GM21367 (cell line): ENCODE measurements at regions not wholly inside any gene's neighbourhood (a gene's known extent, or its start where the extent isn't known, plus 50 kb on each side); places are given as distances from the start of the nearest gene placed in this dataset.
"Not testable (repeated sequence)": the region's sequence is repeated elsewhere in the genome, so short reads cannot be mapped to it uniquely, and the experiment has no call there.

ENCODE experiments used
- ATAC-seq: cut with Tn5 transposase; IDR thresholded peaks from one replicate; pipeline ENCODE4 v1.9.1; 2021; ENCODE audit not compliant: unreplicated experiment

GRCh38 chr6:19370831-19371230 lies 466.3 kb upstream of the ID4 start:
- no peak for ATAC-seq

- ATAC-seq: no peak
These were observed 461.6 kb upstream of the ID4 start for GRCh38 chr6:19375613-19376012.

- ATAC-seq: no peak
These were observed 459.4 kb upstream of the ID4 start for GRCh38 chr6:19377722-19378121.

GRCh38 chr6:19380293-19380692 lies 456.9 kb upstream of the ID4 start:
- no peak for ATAC-seq

- no peak for ATAC-seq
These were observed 454.5 kb upstream of the ID4 start for GRCh38 chr6:19382676-19383075.

GRCh38 chr6:19391926-19392325 lies 445.2 kb upstream of the ID4 start:
- no peak for ATAC-seq

GRCh38 chr6:19394051-19394450 lies 443.1 kb upstream of the ID4 start:
- ATAC-seq: no peak

- no peak for ATAC-seq
These were observed 442.5 kb upstream of the ID4 start for GRCh38 chr6:19394687-19395086.

- no peak for ATAC-seq
These were observed 441.9 kb upstream of the ID4 start for GRCh38 chr6:19395316-19395715.

GRCh38 chr6:19399406-19399805 lies 437.8 kb upstream of the ID4 start:
- ATAC-seq: no peak

- not testable (repeated sequence) for ATAC-seq
These were observed 432.3 kb upstream of the ID4 start for GRCh38 chr6:19404884-19405283.

GRCh38 chr6:19408331-19408730 lies 428.8 kb upstream of the ID4 start:
- no peak for ATAC-seq

GRCh38 chr6:19410481-19410880 lies 426.7 kb upstream of the ID4 start:
- ATAC-seq: no peak

- no peak for ATAC-seq
These were observed 423.8 kb upstream of the ID4 start for GRCh38 chr6:19413323-19413722.

GRCh38 chr6:19415605-19416326 lies 421.4 kb upstream of the ID4 start:
- ATAC-seq: no peak

- no peak for ATAC-seq
These were observed 420.4 kb upstream of the ID4 start for GRCh38 chr6:19416811-19417210.

GRCh38 chr6:19417713-19418112 lies 419.5 kb upstream of the ID4 start:
- ATAC-seq: no peak

GRCh38 chr6:19424853-19425252 lies 412.3 kb upstream of the ID4 start:
- ATAC-seq: no peak

- no peak for ATAC-seq
These were observed 409.6 kb upstream of the ID4 start for GRCh38 chr6:19427548-19427947.

- no peak for ATAC-seq
These were observed 404.1 kb upstream of the ID4 start for GRCh38 chr6:19432966-19433498.

GRCh38 chr6:19434065-19434464 lies 403.1 kb upstream of the ID4 start:
- ATAC-seq: no peak

- no peak for ATAC-seq
These were observed 401.4 kb upstream of the ID4 start for GRCh38 chr6:19435755-19436154.
